HG03354 (cell line): ENCODE measurements at regions not wholly inside any gene's neighbourhood (a gene's known extent, or its start where the extent isn't known, plus 50 kb on each side); places are given as distances from the start of the nearest gene placed in this dataset.
"Not testable (repeated sequence)": the region's sequence is repeated elsewhere in the genome, so short reads cannot be mapped to it uniquely, and the experiment has no call there.

Experiments
- ATAC-seq: cut with Tn5 transposase; IDR thresholded peaks from one replicate; pipeline ENCODE4 v1.9.1; 2021; ENCODE audit warnings: mild to moderate bottlenecking; ENCODE audit not compliant: unreplicated experiment, poor library complexity, severe bottlenecking

DNA sequence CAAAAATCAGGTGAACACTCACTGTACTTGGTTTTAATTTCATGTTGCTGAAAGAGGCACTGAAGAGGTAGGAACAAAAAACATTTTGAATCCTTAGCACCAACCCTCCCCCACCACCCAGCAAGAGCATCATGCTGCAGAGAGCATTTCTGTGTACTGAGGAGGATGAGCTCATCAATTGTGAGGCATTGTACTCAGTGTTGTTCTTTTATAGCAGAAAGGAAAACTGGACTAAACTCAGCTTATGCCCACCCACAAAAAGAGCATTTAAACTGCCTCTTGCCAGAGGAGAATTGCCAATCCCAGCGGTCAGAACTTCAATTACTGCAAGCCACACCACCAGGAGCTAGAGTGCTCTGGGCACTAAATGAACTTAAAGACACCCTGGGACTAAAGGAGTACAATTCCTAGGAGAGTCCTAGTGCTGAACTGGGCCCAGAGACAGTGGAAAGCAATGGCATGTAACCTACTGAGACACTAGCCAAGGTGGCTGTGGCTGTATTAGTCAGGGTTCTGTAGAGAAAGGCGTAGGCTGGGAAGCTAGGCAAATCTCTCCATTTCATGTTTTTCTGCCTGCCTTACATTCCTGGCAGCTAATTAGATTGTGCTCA, 280.7 kb upstream of the KLHL4 start:
- no peak for ATAC-seq

GRCh38 chrX:87265518-87265917, 252.1 kb upstream of the KLHL4 start:
- ATAC-seq = no peak

- ATAC-seq = no peak
These were observed 245.1 kb upstream of the KLHL4 start for GRCh38 chrX:87272491-87272890.

DNA sequence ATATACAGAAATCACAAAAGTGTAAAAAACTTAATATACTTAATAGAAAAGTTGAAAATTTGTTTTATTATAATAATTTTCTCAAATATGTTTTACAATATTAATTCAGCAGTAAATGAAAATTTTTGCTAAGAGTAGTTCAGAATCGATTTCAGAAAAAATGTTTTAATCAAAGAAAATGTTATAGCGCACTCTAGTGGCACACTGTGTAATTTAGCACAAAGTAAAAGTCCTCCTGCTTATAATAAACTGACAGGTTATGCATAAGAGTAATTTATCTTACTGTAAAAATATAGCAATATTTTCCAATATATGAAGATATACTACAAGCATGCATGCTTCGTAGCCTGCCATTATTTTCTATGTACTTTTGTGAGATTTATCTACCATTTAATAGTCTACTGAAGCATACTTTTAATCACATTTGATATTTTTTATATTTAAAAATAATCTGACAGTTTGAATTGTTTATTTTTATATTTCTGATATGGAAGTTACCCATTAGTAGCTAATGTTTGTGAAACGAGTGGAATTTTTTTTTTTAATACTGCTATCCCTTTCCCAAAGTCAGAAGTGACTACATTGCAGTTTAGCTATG, 217.9 kb upstream of the KLHL4 start:
- peak; percentile 62 for ATAC-seq

- ATAC-seq = no peak
These were observed 206.8 kb upstream of the KLHL4 start for GRCh38 chrX:87310780-87311179.

- no peak for ATAC-seq
These were observed 190.3 kb upstream of the KLHL4 start for GRCh38 chrX:87327267-87327666.

GRCh38 chrX:87337267-87337666, 180.3 kb upstream of the KLHL4 start:
- no peak for ATAC-seq

DNA sequence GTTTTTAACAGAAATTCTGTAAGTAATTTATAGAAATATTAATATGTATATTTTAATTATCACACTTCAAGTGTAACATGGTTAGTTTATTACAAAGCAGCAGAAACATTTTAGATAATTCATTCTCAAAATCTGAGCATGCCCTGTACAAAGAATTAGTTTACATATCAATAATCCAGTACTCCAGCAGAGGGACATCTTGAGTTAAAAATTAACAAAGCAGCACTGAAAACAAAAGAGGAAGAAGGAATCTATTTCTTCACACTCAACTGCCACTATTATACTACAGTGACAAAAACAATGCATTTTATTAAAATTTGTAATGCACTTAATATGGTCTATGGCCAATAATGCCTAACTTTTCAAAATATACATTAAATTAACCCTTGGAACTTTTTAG, 179.1 kb upstream of the KLHL4 start:
- peak; percentile 88 for ATAC-seq

DNA sequence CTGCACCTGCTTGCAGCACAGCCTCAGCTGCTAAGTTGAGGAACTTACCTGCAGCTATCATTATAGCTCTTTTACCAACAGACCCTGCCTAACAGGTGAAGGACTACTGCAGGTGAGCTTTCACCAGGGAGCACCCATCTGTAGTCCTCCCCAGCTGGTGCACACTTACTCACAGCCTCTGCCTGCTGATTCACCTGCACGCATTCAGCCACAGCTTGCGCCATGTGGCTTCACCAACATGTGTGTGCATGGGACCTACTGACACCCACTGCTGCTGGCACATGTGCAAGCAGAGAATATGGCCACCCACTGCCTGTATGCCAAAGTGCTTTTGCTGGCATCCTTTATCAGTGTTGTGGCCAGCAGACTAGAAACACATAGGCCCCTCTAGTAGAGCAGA, 146.7 kb upstream of the KLHL4 start:
- no peak for ATAC-seq

DNA sequence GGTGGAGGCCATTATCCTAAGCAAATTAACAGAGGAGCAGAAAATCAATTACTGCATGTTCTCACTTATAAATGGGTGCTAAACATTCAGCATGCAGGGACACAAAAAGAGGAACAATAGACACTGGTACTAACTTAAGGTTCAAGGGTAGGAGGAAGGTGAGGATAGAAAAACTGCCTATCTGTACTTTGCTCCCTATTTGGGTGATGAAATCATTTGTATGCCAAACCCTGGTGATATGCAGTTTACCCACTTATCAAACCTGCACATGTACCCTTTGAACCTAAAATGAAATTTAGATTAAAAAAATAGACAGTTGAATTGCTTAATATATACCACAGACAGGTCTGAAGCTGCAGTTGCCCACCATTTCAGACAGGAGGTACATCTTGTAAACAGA, 143.3 kb upstream of the KLHL4 start:
- no peak for ATAC-seq

DNA sequence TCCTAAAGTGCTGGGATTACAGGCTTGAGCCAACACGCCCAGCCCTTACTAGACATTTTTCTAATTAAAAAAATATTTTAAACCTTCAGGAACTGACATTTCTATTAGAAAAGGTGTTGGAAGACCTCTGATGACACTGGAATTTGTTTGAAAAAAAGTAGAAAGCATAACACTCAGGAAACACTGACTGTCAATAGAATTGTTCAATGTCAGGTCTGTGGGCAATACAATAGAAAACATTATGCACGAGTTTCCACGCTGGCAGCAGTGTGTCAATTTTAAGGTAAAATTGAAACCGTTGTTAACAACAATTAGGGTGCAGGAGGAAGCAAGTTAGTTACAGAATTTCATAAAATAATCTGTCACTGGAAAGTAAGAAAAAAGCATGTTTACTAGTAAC, 140.7 kb upstream of the KLHL4 start:
- ATAC-seq = no peak

DNA sequence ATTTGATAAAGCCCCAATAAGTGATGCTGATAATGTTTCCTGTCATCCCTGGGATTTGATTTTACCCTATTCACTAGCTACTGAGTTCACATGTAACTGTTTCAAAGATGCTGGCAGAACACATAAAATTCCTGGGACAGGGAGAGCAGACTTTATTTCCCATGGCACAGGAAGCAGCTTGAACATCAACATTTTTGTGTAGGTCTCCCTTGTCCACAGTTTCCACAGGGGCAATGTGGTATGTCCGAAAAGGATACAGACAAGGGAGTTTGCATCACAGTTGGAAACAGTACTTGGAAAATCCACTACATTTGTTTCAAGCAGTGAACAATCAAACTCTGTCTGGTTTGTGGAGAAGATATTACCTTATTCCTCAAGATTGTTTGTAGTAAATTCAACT, 129.2 kb upstream of the KLHL4 start:
- ATAC-seq = no peak

DNA sequence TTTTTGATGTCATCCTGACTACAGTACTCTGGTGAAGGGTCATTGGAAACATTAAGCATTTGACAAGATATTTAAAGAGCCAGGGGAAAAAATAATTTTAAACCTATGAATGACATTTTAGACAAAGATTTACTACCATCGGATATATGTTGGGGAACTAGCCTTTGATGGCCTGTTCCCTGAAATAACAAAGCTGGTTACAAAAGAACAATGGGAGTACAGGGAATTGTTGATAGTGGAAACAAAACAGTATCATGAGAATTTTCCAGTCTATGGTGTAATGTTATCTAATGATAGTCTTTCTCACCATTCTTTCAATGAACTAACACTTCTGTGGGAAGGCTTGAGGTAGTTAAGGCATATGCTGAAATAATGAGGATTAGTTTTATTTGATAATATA, 125.9 kb upstream of the KLHL4 start:
- ATAC-seq = no peak

- ATAC-seq = no peak
These were observed 125.2 kb upstream of the KLHL4 start for GRCh38 chrX:87392369-87392768.

DNA sequence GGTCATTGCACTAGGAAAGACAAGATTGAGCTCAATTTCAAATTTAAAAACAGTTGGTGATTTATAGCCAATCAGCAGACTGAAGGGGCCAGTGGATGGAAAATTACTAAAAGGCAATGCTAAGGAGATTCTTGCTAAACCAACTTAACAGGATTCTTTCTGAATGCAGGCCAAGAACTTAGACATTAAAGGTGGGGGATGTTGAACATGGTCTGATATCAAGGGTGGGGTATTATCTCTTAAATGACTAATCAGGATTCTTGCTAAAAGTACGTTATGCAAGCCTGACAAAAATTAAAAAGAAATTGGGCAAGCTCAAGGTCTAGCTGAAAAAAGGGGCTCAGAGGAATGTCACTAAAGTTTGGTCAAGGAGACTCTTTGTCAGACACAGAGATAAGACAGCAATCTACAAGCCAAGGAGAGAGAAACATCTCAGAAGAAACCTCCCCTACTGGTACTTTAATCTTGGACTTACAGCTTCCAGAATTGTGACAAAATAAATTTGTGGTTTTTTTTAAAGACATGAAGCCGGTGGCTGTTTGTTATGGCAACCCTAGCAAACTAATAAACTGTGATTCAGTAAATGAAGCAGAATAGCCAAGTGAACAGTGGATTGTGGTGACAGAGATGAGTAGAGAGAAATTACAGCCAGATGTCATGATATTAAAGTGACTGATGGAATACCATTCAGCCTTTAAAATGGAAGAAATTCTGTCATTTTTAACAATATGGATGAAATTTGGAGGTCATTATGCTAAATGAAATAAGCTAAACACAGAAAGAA, 120.3 kb upstream of the KLHL4 start:
- ATAC-seq = no peak

DNA sequence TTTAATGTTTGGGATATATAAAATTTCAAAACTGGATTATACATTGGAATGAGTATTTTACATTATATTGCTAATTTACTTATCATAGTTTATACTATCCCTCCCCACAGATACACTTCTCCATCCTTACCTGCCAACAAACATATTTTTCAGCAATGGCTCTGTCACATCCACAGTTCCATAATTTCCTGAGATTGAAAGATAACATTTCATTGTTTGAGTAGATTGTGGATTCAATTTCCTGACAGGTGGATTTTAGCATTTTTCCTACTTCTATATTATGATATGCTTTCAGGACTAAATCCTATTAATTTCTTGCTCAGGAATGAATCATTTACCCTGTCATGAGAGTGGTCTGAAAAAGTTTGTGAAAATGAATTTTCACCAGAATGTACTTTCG, 115.3 kb upstream of the KLHL4 start:
- no peak for ATAC-seq

DNA sequence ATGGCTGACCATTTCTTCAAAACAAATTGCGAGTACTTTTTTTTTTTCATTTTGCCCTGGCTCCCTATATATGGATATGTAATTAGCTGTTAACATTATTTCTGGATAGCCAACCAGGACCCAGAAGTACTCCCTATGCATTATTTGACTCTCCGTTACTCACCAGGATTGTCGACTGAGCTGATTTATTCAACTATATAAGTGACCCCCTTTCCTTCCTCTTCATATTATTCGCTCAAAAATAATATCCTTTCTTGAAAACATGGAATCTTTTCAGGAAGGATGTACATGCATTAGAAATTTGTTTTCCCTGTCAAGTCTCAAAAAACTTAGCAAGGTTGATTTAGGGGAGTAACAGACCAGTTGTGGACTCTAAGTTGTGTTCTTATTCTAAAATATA, 114.1 kb upstream of the KLHL4 start:
- ATAC-seq = no peak

DNA sequence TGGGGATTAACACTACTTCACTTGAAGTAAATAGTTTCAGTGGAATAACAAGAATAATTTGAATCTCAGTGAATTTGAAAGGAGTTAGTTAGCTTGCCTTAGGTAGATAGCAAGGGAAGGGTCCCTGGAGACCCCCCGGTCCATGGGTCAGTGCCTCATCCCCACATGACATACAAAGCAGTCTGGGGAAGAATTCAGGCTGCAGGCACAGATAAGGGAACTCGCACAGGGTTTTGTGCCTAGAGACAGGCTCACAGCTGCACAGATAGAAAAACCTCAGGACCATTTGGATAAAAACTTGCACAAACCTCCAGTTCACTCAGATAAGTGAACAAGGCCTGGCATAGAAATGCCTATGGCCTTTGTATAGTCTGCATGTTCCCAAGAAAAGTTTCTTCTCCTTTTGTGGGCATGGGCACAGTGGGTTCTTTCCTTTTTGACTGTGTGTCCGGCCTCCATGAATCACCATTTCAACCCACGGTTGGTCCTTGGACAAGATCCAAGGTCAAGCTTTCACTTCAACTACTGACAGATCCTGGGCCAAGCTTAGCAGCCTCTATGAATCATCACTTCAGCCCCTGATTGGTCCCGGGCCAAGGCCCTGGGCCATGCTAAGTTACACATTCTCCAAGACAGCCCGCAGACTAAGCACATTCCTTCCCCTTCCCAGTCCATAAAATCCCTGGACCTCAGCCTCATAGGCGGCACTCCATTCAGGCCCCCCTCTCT, 108.3 kb upstream of the KLHL4 start:
- ATAC-seq = no peak

GRCh38 chrX:87425618-87426017, 92.0 kb upstream of the KLHL4 start:
- ATAC-seq = no peak

- ATAC-seq = no peak
These were observed 83.0 kb upstream of the KLHL4 start for GRCh38 chrX:87434618-87435017.

GRCh38 chrX:87448613-87449012, 69.0 kb upstream of the KLHL4 start:
- not testable (repeated sequence) for ATAC-seq
